LoVo (cell line): ENCODE measurements at regions not wholly inside any gene's neighbourhood (a gene's known extent, or its start where the extent isn't known, plus 50 kb on each side); places are given as distances from the start of the nearest gene placed in this dataset.

Experiments
- DNase-seq: peaks from one replicate; pipeline ENCODE4 v3.0.0-alpha.2; 2016; ENCODE audit warnings: low spot score

DNA sequence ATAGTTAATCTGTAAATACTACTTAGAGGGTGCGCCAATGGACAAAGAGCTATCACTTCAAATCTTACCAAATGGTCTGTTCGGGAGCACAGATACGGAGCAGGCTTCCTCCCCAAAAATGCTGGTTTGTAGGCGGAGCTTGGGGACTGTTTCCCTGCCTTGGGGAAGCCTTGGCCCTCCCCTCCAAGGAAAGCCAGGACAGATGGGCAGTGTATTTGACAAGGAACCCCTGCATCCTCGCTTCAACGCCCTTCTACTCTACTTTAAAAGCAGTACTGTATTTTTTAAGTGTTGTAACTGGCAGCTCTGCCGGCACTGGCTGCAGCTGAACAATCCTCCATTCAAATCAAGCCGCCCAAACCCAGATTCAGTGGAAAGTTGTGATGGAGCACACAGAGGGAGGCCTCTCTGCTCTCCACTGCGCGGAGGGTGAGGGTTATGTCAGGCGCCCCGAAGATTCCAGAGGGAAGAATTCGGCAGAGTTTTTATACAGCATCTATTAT, 83.1 kb upstream of the FNDC3B start:
- DNase-seq: no peak

DNA sequence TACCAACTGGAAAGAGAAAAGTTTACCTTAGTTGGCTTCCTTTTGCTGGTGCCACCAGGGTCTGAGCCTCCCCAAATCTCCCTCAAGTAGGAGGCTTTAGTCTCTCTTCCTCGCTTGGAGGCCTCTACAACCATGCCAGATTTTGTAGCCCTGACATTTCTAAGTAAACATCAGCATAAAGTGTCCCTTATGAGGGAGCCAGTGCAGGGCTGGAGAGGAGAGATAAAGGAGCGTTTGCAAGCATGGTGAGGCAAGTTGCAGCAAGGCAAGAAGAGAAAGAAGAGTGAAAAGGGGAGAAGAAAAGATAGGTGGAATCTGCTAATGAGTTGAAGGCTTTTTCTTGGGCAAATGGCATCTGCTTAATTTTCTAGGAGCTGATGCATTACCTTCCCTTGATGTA, 82.7 kb upstream of the FNDC3B start:
- DNase-seq: no peak

DNA sequence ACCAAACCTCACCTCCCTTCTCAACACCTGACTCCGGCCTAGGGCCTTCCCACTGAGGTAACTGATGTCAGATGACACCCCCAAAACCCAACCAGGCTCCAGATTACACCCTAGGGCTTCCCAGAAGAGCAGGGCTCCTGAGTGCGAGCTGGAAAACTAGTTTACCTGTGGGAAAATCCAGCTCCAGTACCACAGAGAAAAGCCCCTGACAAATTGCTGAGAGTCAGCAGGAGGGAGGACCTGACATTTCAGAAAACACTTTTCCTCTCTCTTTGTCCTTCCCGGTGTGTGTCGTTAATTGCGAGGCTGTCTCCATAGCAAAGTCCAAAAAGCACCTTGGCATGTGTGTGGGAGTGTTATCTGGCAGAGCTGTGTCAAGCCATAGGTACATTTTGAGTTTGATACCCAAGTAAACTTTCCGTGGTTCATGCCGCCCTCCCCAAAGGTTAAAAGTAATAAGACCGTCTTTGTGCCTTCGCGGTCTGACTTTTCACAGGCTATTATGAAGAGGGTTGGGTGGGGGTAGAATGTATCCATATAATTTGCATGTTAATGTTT, 79.8 kb upstream of the FNDC3B start:
- DNase-seq: no peak

DNA sequence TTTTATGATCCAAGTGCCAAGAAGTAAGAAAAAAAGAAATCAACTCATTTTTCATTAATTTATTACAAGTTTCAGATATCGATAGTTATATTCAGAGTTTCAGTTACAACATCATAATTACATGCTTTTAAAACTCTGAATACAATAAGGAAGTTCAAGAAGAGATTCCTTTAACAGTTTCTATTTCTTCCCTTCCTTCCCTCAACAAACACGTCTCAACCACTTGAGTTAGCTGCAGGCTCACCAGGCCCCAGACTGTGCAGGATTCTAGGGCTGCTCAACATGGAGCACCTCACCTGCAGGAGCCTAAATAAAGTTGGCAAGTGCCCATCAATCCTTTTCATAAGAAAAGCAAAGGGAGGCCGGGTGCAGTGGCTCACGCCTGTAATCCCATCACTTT, 79.2 kb upstream of the FNDC3B start:
- no peak for DNase-seq

DNA sequence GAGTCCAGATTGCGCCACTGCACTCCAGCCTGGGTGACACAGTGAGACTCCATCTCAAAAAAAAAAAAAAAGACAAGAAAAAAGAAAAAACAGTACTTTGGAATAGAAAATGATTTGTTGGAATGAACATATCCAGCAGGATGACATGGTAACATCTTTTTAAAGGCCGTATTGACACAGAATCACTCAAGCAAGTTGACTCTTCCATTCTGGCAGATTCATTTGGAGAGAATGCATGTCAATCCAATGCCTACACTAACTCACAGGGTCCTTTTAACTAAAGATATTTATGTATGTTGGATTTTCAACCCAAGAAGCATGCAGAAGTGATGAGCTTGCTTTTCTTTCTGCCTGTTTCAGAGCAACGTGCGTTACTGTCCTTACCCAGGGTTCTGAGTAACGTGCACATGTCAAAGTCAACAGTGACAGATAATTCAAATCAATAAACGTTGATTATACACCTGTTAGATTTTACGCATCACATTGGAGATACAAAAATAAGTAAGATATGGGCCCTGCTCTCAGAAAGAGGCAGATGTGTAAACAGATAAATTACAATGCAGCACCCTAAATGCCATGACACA, 77.1 kb upstream of the FNDC3B start:
- DNase-seq: no peak

DNA sequence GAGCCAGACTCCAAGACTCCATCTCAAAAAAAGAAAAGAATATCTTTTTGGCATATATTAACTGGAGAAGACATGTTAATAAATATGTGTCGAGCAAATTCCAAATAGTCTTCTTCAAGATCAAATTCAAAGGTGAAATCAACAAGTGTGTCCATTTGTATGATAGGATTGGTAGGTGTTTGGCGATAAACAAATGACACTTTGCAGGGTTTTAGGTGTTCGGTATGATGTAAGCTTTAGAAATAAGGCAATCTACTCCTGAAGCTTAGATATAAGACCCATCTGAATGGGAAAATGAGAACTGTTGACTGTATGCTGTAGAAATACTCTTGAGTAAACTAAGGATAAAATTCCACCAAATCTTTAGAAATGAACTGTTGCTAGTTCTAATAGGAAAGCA, 75.8 kb upstream of the FNDC3B start:
- no peak for DNase-seq

DNA sequence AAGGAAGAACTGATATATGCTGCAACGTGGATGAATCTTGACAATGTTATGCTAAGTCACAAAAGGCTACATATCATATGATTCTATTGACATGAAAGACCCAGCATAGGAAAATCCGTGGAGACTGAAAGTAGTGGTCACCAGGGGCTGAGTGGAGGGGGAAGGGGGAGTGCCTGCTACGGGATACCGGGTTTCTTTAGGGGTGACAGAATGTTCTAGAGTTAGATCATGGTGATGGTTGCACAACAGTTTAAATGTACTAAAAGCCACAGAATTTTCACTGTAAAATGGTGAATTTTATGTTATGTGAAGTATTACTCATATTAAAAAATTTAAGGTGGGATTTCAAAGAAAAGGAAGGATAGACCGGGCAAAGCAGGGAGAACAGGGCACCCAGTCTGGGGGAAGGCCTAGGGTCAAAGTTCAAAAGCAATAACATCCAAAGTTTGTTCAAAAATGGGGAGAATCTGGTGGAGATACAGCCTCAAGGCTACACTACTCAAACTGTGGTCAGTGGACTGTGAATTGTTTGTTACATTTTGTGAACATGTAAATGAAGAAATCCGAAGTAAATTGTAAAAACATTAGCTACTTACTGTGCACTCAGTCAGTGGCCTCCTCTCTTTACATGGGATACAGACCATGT, 74.2 kb upstream of the FNDC3B start:
- no peak for DNase-seq

DNA sequence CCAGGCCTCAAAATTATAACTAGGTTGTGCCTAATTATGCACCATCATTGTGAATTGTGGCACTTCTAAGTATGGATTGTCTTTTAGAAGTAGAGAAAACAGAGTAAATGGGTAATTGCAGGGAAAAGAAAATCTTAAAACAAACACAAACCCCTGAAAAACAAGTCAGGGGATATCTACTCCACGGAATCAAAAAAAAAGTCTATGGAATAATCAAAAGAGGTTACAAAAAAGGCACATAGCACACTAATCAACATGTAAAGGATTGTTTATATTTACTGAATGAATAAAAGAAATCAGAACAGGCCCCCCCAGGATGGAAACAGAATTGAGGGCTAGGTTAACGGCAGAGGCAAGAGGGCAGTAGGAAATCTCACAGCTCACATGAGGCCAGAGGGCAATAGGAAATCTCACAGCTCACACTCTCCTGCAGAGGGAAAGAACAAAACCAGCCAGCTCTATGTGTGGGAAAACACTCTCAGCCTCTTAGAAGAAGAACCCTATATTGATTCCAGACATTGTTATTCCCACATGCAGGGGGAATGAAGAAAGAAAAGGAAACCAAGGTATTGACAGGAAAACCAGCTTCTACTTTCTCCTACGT, 72.7 kb upstream of the FNDC3B start:
- DNase-seq: no peak

DNA sequence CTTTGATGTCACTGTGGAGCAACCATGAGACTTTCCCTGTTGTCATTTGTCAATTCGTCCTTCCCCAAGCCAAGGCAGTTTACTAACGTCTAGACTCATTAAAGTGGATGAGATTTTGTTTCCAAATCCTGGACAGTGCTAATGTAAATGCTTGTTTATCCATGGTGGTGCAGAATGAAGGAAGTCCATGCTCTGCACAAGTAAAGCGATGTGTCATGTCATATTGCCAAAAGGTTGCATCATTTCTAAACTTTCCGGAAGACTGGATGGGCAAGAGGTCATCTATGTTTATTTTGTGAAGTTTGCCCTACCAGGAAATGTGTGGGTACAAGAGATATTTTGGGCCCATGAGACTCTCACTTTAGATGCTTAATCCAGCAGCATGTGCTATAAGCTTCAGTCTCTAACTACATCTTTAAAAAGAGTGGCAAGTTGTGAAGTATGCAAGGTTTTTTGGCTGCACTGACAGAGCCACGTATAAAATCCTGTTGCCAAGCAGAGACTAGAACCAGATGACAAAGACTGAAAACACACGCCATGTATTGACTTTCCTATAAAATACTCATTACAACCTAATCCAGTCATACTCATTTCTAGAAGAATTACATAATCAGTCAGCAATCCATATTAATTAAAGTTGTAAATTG, 72.1 kb upstream of the FNDC3B start:
- DNase-seq: peak; percentile 75

DNA sequence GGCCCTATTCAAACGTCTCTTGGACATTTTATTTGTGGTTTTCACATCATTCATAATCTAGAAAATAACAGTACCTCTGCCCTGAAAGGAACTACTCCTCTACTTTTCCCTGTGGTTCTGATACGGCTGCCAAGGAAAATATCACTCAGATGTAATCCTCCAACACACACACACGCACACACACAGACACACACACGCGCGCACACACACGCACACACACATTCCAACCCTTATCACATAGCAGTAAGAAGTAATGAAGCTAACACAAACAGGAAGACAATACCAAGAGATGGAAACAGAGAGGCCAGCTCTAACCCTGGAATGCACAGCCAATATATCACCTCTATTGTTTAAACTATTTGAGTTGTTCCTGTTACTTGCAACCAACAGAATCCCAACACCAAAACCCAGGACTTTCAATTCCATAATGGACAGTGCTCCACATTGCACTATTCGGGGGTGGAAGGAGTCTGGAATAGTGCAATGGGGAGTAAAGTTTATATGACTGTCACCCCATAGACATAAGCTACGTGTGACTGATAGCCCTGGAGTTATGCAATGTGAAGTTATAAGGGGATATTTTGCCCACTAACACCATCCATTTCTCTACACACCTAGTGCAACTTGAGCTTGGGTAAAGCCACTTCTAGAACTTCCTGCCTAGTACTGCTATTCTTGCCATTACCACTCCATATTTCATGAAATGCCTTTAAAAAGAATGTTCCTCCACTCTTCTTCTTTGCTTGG, 71.3 kb upstream of the FNDC3B start:
- DNase-seq: no peak

DNA sequence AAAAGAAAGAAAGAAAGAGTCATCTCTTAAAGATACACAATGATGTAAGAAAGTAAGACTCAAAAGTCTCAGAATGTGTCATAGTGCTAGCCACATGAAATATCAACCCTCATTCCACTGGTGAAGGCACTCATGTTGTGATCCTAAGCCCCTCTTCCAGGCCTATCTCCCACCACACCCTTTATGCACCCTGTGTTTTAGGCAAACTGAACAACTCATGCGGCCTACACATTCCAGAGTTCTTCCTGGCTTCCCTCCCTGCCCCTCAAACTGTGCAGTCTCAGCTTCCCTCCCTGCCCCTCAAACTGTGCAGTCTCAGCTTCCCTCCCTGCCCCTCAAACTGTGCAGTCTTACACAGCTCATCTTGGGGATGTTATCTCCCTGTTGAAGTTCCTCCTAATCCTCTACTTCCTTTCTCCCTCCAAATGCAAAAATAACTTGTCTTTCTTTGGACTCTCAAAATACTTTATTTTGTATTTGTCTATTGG, 69.0 kb upstream of the FNDC3B start:
- no peak for DNase-seq

DNA sequence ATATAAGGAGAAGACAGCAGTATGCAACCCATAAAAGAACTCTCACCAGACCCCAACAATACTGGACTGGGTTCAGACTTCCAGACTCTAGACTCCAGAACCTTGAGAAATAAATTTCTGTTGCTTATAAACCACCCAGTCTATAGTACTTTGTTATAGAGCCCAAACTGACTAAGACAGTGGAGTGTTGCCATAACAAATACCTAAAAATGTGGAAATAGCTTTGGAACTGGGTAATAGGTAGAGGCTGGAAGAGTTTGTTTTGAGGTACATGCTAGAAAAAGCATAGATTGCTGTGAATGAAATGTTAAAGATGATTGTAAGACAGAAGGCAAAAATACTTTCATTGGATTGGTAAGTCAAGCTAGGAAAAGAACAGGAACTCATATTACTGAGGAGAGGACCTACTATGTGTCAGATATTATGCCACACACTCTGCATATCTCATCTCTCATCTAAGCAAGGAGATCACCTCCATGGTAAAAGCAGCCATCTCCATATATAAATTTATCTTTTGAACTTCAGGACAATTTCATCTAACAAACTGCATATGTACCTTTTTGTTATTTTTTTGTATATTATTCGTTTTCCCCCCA, 67.4 kb upstream of the FNDC3B start:
- no peak for DNase-seq

DNA sequence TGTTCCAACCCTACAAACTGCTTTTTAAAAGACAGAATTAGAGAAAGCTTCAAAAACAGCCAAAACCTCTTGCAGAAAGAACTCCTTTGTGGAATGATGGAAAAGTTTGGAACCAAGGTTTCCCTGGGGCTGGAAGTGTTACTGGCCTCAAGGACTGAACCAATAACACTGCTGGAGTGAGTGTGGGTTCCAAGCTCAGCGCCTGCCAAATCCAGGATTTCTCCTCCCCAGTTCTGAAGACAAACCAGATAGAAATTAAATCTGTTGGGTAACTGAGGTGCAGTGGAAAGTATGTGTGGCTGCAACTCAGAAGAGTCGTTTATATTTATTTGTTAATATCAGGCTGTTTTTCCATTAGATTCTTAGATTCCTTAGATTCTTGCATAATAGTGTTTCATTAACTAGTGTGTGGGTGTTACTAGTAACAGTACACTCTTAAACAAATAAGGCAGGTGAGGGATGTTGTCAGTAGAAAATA, 66.5 kb upstream of the FNDC3B start:
- no peak for DNase-seq

DNA sequence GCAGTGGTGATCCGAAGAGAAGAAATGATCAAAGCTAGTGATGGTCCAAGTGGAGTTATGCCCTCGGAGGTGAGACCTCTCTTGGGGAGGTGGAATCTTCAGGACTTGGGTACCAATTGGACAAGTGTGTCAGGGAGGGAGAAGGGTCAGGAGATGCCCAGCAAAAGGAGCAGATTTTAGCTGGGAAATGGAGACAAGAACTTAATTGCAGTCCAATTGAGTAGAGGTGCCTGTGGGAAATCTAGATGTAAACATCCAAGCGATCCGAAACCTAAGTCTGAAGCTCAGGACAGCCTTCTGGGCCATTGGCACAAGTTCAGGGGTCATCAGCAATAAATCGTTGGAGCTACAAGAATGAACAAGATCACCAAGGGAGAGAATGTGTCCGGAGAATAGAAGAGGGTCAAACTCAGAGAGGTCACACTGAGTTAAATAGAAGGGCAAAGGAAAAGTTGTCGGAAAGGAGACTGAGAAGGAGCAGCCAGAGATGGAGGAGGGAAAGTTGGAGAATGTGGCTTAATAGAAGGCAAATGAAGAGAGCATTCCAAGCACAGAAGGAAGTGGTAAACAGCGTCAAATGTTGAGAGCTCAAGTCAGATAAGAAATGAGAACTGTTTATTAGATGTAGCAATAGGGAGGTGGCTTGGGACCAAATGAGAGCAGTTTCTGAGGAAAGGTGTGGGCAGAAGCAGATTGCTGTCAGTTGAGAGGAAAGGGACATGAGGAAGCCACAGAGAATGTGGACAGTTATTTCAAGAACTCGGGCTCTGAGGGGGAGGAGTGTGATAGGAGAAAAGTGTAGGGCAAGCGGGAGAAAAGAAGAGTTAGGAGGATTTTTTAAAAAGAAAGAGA, 64.2 kb upstream of the FNDC3B start:
- no peak for DNase-seq

DNA sequence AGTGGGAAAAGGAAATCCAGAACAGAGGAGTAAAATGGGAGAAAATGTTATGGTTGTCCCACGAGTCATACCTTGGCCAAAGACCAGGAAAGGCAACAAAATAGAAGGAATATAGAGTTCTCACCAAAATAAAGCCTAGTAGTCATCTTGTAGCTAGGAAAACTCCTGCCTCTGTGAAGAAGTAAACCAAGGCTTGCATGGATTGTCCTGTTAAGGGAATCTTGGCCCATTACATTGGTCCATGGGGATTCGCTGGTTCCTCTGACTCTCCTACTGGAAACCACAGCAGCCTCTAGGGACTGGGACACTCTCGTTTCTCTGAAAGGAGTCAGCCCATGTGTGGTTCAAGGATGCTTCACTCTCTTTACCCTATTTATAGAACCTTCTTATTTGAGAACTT, 62.9 kb upstream of the FNDC3B start:
- no peak for DNase-seq

DNA sequence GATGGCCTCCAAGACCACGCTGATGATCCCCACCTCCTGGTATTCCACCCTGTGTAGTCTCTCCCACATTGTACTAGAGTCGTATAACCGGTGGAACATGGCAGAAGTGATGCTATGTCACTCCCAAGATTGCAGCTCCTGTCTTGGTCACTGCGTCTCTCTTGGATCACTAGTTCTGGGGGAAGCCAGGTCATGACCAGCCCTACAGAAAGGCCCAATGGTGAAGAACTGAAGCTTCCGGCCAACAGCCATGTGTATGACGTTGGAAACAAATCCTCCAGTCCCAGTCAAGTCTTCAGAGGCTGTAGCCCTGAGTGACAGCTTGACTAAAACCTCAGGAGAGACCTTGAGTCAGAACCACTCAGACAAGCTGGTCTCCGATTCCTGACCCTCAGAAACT, 61.9 kb upstream of the FNDC3B start:
- no peak for DNase-seq

DNA sequence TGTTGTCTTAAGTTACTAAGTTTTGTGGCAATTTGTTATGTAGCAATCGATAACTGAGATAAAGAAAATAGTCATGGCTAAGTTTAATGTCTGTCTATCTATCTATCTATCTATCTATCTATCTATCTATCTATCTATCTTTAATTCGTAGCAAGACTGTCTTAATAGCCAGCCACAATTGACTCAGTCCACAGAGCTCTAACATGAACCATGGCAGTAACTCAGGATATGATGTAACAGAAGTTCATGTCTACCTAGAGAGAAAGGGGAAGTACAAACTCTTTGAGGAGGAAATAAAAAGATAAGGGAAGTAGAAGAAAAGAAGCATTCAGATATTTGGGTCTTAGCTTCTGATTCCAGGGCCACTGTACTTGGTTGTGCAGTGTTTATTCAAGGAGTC, 61.5 kb upstream of the FNDC3B start:
- DNase-seq: no peak

DNA sequence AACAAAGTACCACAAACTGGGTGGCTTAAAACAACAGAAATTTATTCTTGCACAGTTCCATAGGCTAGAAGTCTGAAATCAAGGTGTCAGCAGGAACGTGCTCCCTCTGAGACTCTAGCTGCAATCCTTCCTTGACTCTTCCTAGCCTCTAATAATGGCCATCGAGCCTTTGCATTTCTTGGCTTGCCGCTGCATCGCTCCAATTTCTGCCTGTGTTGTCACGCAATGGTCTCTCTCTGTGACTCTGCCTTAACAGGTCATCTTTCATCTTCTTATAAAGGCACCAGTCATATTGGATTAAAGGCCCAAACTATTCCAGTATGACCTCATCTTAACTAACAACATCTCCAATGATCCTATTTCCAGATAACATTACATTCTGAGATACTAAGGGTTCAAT, 61.0 kb upstream of the FNDC3B start:
- DNase-seq: no peak

DNA sequence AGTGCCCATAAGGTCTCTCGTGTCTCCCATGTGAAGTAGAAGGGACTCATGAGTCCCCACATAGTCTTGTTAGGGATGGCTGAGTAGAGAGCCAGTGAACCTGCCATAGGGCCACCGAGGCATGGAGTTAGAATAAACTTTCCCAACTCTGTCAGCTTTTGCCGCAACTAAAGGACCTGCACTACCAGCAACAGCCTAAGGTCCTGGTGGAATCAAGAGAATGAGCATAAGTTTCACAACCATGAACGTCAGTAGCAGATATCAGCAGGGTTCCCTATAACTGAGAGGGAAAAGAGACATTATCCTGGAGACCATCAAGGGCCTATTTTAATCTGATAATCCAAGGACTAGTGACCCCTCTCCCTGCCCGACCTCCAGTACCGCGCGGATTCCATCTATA, 60.3 kb upstream of the FNDC3B start:
- no peak for DNase-seq

DNA sequence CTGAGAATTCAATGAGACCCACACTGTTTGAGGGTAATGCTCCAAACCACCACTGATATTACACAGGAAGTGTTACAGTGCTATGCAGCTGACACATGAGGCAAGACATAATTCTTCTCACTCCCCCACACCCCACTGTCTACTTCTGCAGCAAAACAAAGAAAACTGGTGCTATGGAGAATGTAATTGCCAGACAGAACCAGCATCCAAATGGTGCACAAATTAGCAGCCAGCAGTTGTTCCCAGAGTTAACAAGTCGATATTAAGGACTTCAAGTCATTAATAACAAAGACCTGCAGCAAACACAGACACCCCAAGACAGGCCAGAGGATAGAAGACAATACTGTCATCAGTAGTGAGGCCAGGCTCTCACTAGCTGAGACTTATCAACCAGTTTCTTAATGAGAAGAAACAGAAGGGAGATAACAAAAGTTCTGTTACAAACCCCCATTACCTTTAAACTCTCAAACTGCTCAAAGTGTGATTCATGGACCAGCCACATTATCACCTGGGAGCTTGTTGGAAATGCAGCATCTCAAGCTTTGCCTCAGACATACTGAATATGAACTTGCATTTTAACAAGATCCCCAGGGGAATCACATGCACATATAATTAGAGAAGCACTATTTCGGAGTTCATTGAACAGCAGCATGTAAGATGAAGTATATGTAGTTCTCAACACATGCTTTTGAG, 58.7 kb upstream of the FNDC3B start:
- DNase-seq: no peak
